Jurkat, Clone E6-1 (cell line): ENCODE measurements at regions not wholly inside any gene's neighbourhood (a gene's known extent, or its start where the extent isn't known, plus 50 kb on each side); places are given as distances from the start of the nearest gene placed in this dataset.

Source experiments
- DNase-seq: peaks from one replicate; pipeline ENCODE4 v3.0.0-alpha.2; 2011; ENCODE audit warnings: low read depth, low spot score
- H3K4me3 ChIP-seq: 2 replicates; pipeline ENCODE4 v1.5.1; 2011; ENCODE audit warnings: mild to moderate bottlenecking, low read length, control low read depth, moderate library complexity

GRCh38 chr18:7394050-7394659, 163.3 kb downstream of the LRRC30 start:
- DNase-seq: no peak
- no peak overlapping the region for H3K4me3 ChIP-seq

GRCh38 chr18:7395566-7395965, 164.7 kb downstream of the LRRC30 start:
- H3K4me3 ChIP-seq: no peak overlapping the region
- no peak for DNase-seq

- DNase-seq: no peak
- no peak overlapping the region for H3K4me3 ChIP-seq
Observed at GRCh38 chr18:7413906-7414305, 153.2 kb upstream of the PTPRM start.

- no peak overlapping the region for H3K4me3 ChIP-seq
- DNase-seq: no peak
Observed at GRCh38 chr18:7414459-7414858, 152.7 kb upstream of the PTPRM start.

- DNase-seq: no peak
- no peak overlapping the region for H3K4me3 ChIP-seq
Observed at GRCh38 chr18:7415081-7415894, 151.8 kb upstream of the PTPRM start.

- H3K4me3 ChIP-seq: no peak overlapping the region
- DNase-seq: no peak
Observed at GRCh38 chr18:7417727-7418126, 149.4 kb upstream of the PTPRM start.

- no peak for DNase-seq
- no peak overlapping the region for H3K4me3 ChIP-seq
Observed at GRCh38 chr18:7429831-7430230, 137.3 kb upstream of the PTPRM start.

GRCh38 chr18:7436166-7436565, 130.9 kb upstream of the PTPRM start:
- H3K4me3 ChIP-seq: no peak overlapping the region

GRCh38 chr18:7437870-7438269, 129.2 kb upstream of the PTPRM start:
- no peak for DNase-seq
- no peak overlapping the region for H3K4me3 ChIP-seq

More at GRCh38 chr18:7436166-7436565, 130.9 kb upstream of the PTPRM start:
- no peak for DNase-seq

- H3K4me3 ChIP-seq: no peak overlapping the region
- no peak for DNase-seq
Observed at GRCh38 chr18:7438646-7439045, 128.5 kb upstream of the PTPRM start.

GRCh38 chr18:7447318-7448028, 119.6 kb upstream of the PTPRM start:
- no peak overlapping the region for H3K4me3 ChIP-seq
- DNase-seq: no peak

GRCh38 chr18:7452331-7452730, 114.8 kb upstream of the PTPRM start:
- no peak overlapping the region for H3K4me3 ChIP-seq
- peak; percentile 8 for DNase-seq

- no peak for DNase-seq
- H3K4me3 ChIP-seq: no peak overlapping the region
Observed at GRCh38 chr18:7454429-7454828, 112.7 kb upstream of the PTPRM start.

GRCh38 chr18:7456376-7456775, 110.7 kb upstream of the PTPRM start:
- DNase-seq: no peak
- H3K4me3 ChIP-seq: no peak overlapping the region

GRCh38 chr18:7457262-7457661, 109.9 kb upstream of the PTPRM start:
- no peak overlapping the region for H3K4me3 ChIP-seq
- no peak for DNase-seq

GRCh38 chr18:7458884-7459283, 108.2 kb upstream of the PTPRM start:
- DNase-seq: no peak
- no peak overlapping the region for H3K4me3 ChIP-seq

- no peak for DNase-seq
- H3K4me3 ChIP-seq: no peak overlapping the region
Observed at GRCh38 chr18:7459851-7460770, 107.0 kb upstream of the PTPRM start.

- no peak overlapping the region for H3K4me3 ChIP-seq
- no peak for DNase-seq
Observed at GRCh38 chr18:7464245-7464966, 102.7 kb upstream of the PTPRM start.

GRCh38 chr18:7466190-7466589, 100.9 kb upstream of the PTPRM start:
- H3K4me3 ChIP-seq: no peak overlapping the region
- no peak for DNase-seq
